HUDEP-2 (cell line): ENCODE measurements at regions not wholly inside any gene's neighbourhood (a gene's known extent, or its start where the extent isn't known, plus 50 kb on each side); places are given as distances from the start of the nearest gene placed in this dataset.
A peak's percentile ranks its signal among the peaks of the same experiment; 100 is the strongest.

Source experiments
- DNase-seq, 76 experiments: peaks; one replicate each; lab custom pipeline; 2025; ENCODE audit not compliant: unreplicated experiment in 76 of 76; lab: John Stamatoyannopoulos, UW

DNA sequence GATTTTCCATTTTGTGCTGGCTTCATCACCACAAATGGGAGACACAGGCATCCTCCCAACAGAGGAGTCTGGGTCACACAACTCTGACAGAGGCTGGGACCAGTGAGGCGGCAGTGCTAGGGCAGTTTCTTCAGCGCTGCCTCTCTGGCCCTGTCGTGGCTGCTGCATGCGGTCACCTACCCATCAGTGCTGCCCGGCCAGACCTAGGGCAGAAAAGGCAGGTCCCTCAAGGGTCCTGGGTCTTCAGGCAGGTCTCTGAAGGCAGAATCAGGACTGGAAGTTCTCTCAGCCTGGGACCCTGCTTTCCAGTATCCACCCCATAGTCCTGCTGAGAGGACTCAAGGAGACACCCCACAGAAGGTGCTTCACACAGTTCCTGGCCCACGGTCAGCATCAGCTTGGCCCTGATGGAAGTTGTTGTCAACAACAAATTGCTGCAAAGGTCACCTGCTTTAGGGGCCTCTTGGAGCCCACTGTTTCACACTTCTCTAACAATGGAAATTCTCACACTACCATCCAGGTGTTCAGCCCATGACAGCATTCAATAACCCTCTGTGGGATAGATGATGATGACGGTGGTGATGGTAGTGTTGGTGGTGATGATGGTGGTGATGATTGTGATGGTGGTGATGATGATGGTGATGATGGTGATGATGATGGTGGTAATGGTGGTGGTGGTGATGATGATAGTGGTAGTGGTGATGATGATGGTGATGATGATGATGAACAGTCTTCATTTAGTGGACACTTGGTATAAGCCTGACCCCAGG is 146.4 kb upstream of the PPP1R26 start:
- no peak for DNase-seq

DNA sequence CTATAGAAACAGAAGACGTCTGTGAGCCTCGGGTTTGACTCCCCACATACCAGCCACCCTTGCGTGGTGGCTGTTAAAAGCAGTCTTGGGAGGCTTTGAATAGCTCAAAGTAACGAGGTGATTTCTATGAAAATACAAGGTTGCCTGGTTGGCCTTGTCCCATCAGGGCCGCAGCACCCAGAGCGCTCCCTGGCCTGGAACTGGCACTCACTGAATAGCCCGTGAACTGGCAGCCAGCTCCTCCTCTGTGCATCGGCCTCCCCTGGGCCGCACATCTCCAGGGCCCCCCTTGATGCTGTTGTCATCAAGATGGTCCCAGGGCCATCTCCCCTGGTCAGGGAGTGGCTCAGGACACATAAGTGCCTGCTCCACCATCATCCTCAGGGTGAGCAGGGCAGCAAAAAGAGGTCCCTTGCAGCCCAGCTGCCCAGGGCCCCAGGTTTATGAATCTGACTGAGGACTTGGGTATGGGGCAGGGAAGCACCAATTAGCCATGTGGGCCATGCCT is 144.6 kb upstream of the PPP1R26 start:
- DNase-seq: no peak

DNA sequence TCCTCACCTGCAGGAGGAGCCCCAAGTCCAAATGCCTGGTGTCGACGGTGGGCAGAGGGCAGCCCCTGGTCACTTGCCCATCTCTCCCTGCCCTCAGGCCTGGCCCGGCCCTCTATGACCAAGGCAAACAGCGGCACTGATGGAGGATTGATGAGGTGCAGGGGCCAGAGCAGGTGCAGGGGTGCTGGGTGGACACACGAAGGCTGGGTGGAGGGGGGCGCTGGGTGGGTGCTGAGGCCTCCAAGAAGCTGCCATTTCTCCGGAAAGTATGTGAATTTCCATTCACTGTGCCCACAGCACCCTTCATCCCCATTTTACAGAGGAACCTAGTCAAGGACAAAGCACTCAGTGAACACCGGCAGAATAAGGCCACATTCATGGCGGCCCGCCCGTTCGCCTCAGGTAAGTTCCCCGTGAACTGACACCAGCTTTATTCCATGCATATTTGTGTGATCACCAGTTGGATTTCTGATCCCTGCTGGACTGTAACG is 143.8 kb upstream of the PPP1R26 start:
- DNase-seq: no peak

DNA sequence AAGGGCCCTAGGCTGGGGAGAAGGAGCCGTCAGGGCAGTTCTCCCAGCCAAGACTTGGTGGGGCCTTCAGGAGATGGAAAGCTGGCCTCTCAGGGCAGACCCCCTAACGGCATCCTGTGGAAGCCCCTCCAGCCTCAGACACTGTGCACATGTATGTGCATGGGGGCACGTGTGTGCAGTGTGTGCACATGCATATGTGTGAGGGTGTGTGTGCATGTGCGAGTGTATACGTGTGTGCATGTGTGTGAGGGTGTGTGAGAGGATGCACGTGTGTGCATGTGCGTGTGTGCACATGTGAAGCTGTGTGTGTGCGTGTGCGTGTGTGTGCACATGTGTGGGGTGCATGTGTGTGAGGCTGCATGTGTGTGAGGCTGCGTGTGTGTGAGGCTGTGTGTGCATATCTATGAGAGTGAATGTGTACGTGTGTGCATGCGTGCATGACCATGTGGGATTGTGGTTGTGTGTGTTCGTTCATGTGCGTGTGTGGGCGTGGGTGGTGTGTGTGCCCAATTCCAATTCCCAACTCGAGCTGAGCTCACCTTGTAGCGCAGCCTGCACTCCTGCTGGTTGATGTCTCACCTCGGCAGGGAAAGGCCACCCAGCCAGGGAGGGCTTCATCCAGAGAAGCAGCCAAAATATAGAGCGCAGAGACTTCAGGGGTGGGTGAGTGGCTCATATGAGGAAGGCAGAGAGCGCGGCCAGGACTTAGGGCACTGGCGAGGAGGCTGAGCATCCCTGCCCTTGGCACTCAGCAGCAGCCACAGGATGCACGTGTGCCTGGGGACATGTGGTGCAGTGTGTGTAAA is 142.7 kb upstream of the PPP1R26 start:
- DNase-seq: no peak

DNA sequence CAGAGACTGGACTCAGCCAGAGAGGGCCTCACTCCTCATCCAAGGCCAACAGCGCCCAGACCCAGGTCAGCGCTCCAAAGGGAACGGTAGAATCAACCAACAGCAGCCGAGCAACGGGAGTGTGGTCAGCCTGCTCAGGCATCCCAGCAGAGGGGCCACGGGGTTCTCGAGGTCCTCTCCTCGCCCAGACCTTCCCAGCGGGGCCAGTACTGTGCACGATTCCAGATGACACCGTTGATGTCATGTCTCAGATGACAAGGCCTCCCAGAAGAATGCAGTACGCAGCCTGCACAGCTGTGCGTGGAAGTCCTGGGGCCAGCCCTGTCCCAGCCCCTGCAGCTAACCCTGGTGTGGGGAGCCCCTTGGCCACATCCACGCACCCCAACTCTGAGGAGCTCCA is 141.0 kb upstream of the PPP1R26 start:
- no peak for DNase-seq

DNA sequence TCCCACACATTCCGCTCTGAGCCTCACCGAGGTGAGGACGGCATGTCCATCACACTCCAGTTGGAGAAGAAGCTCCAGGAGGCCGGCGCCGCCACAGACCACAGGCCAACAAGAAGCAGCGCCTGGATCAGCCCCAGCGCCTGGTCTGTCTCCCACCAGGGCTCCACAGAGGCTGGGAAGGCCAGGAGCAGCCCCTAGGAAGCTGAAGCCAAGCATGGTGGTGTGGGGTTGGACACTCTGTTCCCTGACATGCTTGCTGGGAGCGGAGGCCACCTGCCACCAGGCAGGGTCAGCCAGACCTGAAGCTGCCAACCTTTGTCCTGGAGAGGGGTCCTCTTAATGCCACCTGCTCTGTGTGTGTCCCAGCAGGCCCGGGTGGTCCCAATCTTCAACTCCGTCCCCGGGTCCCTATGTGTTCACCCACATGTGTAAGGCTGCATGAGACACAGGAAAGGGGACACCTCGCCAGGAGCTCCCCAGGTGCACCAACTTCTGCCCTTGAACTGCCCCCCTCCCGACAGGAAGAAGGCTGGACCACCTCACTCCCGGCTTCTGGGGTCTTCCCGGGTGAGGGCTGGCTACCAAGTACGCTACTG is 140.1 kb upstream of the PPP1R26 start:
- no peak for DNase-seq

DNA sequence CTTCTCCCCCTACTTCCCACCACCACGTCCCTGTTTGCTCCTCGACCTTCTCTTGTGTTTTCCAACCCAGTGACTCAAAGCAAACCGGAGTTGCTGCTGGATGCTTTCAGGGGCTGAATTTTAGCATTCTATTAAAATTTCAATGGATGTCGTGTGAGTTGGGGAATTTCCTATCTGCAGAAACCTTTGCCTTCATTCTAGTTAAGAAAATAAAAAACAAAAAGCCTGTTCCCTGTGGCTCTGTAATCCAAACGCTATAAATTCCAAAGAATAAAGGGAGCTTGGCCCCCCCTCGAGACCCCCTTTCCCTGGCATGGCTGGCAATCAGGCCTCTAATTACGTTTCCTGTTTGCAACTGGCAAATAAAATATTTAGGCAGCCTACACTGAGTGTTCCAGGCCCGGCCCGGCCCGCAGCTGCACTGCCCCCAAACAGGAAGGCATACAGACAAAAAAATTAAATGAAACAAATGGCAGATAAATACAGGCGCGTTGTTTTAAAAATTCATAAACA is 139.4 kb upstream of the PPP1R26 start:
- no peak for DNase-seq

DNA sequence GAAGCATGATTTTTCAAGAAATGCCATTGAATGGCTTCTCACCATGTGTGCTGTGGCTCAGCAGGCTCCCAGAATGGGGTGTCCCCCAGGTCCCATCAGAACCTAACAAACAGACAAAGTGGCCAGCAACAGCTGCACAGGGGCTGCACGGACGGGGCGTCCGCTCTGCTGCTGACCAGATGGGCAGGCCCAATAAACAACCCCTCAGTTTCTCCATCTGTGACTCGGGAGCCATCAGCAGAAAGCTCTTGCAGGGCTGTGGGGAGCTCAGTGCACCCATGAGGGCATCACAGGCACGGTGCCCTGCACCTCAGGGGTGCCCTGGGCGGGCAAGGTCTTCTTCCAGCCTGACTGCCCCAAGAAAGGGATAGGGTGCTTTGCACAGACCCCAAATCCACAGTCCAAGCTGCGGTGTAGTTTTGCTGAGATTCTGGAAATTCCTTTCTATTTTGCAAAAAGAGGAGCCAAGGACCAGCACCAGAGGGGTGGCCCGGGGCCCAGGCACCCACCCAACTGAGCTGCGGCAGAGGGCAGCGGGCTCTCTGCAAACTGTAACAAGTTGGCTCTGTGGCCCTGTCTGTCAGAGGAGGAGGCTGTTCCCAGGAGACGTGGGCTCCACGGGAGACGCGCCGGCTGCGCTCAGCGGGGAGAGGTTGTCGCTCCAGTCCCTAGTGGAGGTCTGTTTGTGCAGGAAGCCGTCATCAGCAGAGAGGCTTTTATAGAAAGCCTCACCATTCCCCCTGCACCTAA is 138.7 kb upstream of the PPP1R26 start:
- DNase-seq: no peak

DNA sequence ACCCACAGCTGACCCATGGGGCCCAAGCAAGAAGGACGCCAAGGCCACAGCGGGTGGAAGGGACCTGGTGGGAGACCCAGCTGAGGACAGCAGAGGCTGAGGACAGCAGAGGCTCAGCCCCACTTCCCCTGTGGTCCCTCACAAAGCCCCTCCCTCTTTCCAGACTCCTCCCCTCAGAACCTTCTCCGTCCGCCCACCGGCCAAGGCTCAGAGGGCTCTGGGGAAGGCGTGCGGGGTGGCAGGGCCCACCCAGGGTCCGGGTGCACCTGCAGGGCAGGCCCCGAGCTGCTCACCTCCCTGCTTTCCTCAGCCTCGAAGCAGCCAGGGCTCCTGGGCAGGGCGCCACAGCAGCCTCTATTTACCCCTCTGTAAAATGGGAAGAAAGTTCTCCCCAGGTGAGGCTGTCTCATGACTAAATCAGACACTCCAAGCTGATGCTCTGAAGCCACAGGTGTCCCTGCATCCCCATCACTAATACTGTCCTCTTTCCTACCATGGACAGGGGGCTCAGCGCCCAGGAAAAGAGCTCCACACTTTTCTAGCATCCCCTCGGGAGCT is 137.9 kb upstream of the PPP1R26 start:
- DNase-seq: no peak

DNA sequence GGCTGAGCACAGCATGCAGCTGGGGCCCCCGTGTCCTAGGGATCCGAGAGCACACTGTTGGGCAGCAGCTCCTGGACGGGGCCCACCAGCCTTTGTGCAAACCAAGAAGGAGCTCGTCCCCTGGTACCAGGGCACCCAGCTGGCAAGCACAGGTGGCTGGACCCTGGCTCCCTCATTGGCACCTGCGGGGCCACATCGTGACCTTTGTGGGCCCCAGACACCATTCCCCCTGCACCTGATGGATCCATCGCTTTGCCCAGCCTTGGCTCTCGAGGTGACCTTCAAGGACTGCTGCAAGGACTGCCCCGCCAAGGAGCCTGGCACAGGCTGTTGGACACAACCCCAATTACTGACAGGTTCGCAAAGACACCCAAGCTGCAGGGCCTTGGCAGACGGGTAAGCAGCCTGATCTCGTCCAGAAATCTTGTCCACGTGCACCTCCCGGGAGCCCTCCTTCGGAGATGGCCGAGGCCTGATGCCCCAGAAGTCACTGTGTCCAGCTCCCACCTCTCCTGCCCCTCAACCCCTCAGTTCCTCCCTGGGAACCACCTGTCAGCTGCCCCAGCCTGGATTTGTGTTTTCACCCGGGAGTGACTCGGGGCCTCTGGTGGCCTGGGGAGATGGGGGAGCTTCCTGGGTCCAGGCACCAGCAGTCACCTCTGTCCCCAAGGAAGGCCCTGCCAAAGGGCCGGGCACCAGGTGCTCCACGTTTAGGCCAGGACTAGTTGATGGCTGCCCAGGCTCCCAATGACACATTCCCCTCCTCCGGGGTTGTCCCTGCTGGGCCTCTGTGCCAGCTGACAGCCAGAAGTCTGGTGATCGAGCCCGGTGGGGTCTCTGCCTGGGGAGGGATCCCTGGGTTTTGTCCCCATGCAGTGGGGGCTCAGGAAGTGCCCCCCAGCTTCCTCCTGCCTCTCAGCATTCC is 137.1 kb upstream of the PPP1R26 start:
- no peak for DNase-seq

DNA sequence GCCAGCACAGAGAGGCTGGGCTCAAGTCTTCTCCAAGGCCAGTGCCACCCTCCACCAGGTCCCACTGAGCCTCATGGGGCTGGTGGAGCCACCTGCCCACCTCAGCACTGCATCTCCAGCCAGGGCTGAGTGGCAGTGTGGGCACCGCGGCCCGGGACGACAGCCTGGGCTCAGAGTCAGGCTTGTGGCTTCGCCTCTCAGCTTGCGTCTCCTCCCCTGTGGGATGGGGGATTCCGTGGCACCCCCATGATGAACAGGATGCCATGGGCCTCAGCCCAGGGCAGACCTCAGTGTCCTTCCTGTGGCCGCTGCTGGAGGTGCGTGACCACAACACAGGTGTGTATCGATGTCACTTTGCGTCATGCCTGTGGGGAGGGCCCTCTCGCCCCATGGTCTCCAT is 136.4 kb upstream of the PPP1R26 start:
- DNase-seq: no peak

DNA sequence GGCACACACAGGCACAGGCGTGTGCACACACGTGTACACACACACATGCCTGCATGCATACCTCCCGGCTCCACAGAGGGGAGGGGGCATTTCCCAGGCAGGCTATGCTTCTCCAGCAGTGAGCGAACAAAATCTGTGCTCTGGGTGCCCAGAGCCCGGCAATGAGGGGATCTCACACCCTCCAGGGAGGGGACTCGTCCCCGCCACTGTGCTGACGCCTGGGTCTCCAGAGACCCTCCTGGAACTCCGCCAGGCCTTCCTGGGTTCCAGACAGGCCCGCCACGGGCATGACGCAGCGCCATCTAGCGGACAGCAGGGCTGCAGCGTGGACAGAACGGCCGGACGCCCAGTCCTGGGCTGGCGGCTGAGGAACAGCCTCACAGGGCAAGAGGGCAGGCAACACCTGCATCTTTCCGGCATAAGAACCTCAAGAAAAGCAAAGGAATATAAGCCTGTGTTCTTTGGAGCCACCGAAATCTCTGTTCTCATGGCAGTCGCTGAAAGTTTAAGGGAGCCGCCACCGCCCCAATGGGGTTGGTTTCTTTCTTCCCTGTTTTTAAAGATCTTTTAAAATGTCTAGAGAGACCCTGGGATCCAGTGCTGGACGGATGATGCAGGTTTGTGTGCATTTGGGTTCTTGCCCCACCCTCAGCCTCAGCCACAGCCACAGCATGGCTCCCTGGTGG is 135.6 kb upstream of the PPP1R26 start:
- peak in 39 of 76 experiments; percentile 2 to 64 (median 23) for DNase-seq

DNA sequence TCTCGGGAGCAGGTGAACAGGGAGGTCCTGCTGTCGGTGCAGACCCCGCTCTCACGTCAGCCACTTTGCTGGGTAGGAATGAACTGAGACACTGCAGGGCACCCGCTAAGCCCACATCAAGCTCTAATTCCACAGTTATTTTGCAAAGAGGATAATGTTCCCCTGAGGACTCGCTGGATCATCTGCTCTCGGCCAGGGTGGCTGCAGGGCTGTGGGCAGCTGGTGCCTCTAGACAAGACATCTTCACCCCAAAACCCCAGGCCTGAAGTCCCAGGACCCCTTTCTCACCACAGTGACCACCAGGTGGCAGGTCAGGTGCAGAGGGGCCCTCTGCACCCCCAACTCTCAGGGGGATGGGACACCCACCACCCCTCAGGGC is 135.1 kb upstream of the PPP1R26 start:
- no peak for DNase-seq

DNA sequence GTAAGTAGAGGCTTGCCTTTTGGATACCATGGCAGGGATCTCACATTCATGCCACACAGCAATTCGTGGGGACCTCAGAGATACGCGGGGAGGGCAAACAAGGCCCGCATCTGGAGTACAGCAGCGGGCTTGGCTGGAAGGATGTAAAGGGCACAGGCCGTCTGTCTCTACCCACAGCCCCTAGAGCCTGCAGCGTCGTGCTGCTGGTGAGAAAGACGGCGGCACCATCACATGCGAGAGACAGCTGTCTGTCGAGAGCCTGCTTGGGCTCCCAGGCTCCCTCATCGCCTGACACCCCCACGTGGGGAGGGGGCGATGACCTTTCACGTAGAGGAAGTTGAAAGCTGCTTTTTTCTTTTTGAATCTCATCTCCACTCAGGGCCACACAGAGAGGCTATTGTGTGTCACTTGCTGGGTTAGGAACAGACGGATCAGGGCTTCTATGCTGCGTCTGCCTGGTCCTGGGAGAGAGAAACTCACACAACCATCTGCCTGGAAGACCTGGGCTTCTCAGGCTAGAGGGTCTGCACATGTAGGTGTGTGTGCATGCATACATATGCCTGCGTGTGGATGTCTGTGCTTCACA is 134.6 kb upstream of the PPP1R26 start:
- no peak for DNase-seq

DNA sequence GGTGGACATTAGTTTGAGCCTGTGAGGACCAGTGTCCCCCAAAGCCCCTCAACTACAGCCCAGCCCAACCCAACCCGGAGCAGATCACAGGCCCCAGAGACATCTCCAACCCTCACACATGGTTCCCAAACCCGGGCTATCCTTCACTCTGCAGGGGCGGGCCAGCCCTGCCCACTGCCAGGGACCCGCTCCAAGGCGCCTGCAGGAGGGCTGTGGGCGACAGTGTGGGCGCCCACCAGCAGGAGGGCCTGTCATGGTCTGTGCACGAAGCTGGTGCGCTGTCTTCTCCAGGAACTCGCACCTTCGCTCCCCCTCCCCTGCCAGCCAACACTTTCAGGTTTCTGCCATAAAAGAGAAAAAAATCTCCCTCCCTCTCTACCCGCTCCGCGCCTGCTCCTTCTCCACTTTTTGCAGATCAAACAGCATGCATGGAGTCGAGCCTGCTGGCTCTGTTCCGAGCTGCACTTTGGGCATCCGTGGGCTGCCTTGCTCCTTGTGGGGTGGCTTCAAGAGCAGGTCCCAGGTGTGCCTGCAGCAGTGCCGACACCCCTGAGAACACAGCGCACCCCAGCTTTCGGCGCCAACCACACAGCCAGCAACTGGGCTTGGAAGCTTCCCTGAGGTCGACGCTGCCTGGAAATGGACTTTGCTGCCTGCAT is 133.7 kb upstream of the PPP1R26 start:
- no peak for DNase-seq

DNA sequence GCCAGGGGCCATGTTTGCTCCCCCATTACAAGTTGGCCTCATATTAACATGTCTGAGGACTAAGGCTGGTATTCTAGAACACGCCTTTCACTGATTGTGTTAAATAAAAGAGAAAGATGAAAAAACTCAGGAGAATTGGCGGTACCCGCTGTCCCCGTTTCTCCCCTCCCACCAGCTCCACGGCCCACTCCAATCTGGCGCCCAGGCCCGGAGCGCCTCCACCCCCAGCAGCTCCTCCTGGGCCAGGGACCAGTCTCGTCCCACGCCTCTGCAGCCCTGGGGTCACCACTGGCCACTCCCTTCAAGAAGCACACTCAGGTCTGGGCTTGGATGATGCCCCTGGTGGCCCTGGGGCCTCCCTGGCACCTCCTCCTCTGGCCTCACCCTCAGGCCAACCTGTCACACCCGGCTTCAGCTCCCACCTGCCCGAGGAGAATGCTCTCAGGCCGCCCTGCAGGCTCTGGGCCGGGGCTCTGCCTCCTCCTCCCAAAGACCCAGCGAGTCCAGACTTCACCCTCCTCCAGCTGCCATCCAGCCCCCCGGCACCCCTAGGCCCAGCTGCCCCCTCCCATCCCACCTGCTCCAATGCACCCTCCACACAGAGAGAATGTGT is 133.0 kb upstream of the PPP1R26 start:
- DNase-seq: no peak

DNA sequence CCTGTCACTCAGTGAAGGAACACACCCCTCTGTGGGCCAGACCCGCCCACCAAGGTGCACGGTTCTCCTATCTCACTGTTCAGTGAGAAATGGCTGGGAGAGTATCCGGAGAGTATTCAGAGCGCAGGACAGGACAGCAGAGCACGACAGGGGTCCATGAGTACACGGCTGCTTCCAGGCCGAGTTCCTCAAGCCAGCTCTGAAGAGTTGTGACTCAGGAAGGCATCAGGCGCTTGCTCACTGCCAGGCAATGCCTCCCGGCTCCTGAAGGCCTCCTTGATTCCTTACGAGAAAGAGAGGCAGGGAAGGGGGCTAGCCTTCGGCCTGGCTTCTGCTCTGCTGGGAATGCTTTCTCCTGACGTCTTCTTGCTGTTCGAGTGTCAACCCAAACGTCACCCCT is 132.1 kb upstream of the PPP1R26 start:
- no peak for DNase-seq
